ENCODE measurements at regions not wholly inside any gene's neighbourhood (a gene's known extent, or its start where the extent isn't known, plus 50 kb on each side); places are given as distances from the start of the nearest gene placed in this dataset.

DNA sequence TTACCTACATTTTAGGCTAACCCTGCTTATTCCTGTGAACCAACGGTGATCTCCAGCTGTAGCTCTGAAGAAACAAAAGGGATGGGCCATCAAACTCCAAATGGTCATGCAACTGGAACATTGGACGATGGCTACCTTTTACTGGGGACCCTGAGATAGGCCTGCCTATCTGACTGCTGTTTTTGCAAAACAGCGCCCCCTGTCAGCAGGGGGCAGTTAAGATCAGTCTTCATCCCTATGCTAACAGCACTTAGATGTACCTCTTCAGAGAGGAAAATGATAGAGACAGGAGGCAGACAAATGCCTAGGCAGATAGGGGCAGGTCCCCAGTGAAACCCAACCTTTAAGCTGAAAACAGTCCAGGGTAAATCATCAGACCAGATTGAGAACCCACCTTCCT is 1085.4 kb upstream of the SORCS1 start:
- in situ Hi-C loops (cut with MboI), result no loop called here
- no peaks in the 10 kb centered on the region for H3F3A ChIP-seq (ENCODE audit: insufficient read depth)
- no peak overlapping the region for H3K9ac ChIP-seq
- no peak overlapping the region for H3K4me3 ChIP-seq
- no peaks in the 10 kb centered on the region for H3K9me2 ChIP-seq (ENCODE audit: insufficient read depth)
- H4K20me1 ChIP-seq (ENCODE audit: insufficient read depth), result no peaks in the 10 kb centered on the region
- H3K36me3 ChIP-seq (ENCODE audit: low read depth), result no peaks in the 10 kb centered on the region; the same call in 1 of the 2 replicates
- no peaks in the 10 kb centered on the region for H3K79me2 ChIP-seq (ENCODE audit: insufficient read depth)
- DNase-seq, result no peak
- H3K4me1 ChIP-seq (ENCODE audit: insufficient read depth), result no peaks in the 10 kb centered on the region
- no peaks in the 10 kb centered on the region for H3K9me3 ChIP-seq (ENCODE audit: low read depth)
- WGBS, 2 experiments (ENCODE audit: low coverage in 1 of 2, low lambda C conversion rate in 2 of 2, missing lambda C conversion rate in 2 of 2), result 26 to 34% methylated on average over 3 of the region's 3 CpGs
- no peak overlapping the region for H2AFZ ChIP-seq
- no peaks in the 10 kb centered on the region for H3K27me3 ChIP-seq (replicated peaks; ENCODE audit: insufficient read depth)
- no peak overlapping the region for H3K4me2 ChIP-seq (ENCODE audit: unreplicated experiment)
- no peak overlapping the region for H3K27ac ChIP-seq
- TF ChIP-seq EZH2 (IDR thresholded peaks at IDR 0.05; ENCODE audit: insufficient read depth, poor library complexity, severe bottlenecking) (no peak), EZH2phosphoT487 (IDR thresholded peaks at IDR 0.05; ENCODE audit: insufficient read depth, low read depth) (no peak)

DNA sequence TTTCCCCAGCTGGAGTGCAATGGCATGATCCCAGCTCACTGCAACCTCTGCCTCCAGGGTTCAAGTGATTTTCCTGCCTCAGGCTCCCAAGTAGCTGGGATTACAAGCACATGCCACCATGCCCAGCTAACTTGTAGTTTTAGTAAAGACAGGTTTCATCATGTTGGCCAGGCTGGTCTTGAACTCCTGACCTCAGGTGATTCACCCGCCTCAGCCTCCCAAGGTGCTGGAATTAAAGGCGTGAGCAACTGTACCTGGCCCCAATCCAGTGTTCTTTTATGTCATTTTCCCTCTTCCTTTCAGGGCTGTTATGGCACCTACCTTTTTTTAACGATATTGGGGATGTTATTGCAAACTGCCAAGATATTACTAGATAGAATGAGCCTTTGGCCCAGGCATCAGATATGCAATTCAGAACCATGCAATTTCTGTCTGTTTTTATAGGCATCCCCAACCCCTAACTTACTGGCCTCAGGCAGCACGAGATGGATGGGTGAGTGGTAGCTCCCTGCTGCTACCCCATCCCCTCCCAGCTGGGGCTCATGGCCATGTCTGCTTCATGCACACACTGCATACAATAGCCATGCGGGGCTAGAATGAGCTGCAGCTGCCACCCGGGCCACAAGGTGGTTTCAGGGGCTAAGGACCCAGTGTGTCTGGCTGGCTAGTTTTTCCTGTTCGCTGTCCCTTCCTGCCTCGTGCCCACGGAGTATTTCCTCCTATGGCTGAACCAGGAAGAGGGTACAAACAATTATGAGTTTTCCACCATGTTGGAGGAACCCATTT is 1080.1 kb upstream of the SORCS1 start:
- H3K4me2 ChIP-seq (ENCODE audit: unreplicated experiment), result no peak overlapping the region
- H3K9ac ChIP-seq, result no peak overlapping the region
- 52 to 55% methylated on average over 9 of the region's 9 CpGs for WGBS, 2 experiments (ENCODE audit: low coverage in 1 of 2, low lambda C conversion rate in 2 of 2, missing lambda C conversion rate in 2 of 2)
- no peak overlapping the region for H3K27ac ChIP-seq
- H3K27me3 ChIP-seq (replicated peaks; ENCODE audit: insufficient read depth), result no peaks in the 10 kb centered on the region
- H3K4me1 ChIP-seq (ENCODE audit: insufficient read depth), result no peaks in the 10 kb centered on the region
- H2AFZ ChIP-seq, result no peak overlapping the region
- no peaks in the 10 kb centered on the region for H3K9me3 ChIP-seq (ENCODE audit: low read depth)
- no peaks in the 10 kb centered on the region for H3F3A ChIP-seq (ENCODE audit: insufficient read depth)
- no peaks in the 10 kb centered on the region for H4K20me1 ChIP-seq (ENCODE audit: insufficient read depth)
- DNase-seq, result no peak
- H3K4me3 ChIP-seq, result no peak overlapping the region
- in situ Hi-C loops (cut with MboI), result no loop called here
- H3K79me2 ChIP-seq (ENCODE audit: insufficient read depth), result no peaks in the 10 kb centered on the region
- no peaks in the 10 kb centered on the region; the same call in 1 of the 2 replicates for H3K36me3 ChIP-seq (ENCODE audit: low read depth)
- no peaks in the 10 kb centered on the region for H3K9me2 ChIP-seq (ENCODE audit: insufficient read depth)
- TF ChIP-seq EZH2 (IDR thresholded peaks at IDR 0.05; ENCODE audit: insufficient read depth, poor library complexity, severe bottlenecking), result no peak
- no peak for TF ChIP-seq EZH2phosphoT487 (IDR thresholded peaks at IDR 0.05; ENCODE audit: insufficient read depth, low read depth)

- H3K4me3 ChIP-seq, result no peak overlapping the region
- H3K79me2 ChIP-seq (ENCODE audit: insufficient read depth), result no peaks in the 10 kb centered on the region
- in situ Hi-C loops (cut with MboI), result no loop called here
- H3F3A ChIP-seq (ENCODE audit: insufficient read depth), result no peaks in the 10 kb centered on the region
- no peaks in the 10 kb centered on the region for H3K36me3 ChIP-seq (ENCODE audit: low read depth)
- TF ChIP-seq EZH2phosphoT487 (IDR thresholded peaks at IDR 0.05; ENCODE audit: insufficient read depth, low read depth) (no peak), EZH2 (IDR thresholded peaks at IDR 0.05; ENCODE audit: insufficient read depth, poor library complexity, severe bottlenecking) (no peak)
- 93 to 96% methylated on average over 1 of the region's 1 CpG for WGBS, 2 experiments (ENCODE audit: low coverage in 1 of 2, low lambda C conversion rate in 2 of 2, missing lambda C conversion rate in 2 of 2)
- H3K9me2 ChIP-seq (ENCODE audit: insufficient read depth), result no peaks in the 10 kb centered on the region
- DNase-seq, result no peak
- no peak overlapping the region for H3K27ac ChIP-seq
- no peaks in the 10 kb centered on the region for H4K20me1 ChIP-seq (ENCODE audit: insufficient read depth)
- no peak overlapping the region for H3K4me2 ChIP-seq (ENCODE audit: unreplicated experiment)
- no peaks in the 10 kb centered on the region for H3K9me3 ChIP-seq (ENCODE audit: low read depth)
- H2AFZ ChIP-seq, result no peak overlapping the region
- no peaks in the 10 kb centered on the region for H3K4me1 ChIP-seq (ENCODE audit: insufficient read depth)
- no peaks in the 10 kb centered on the region for H3K27me3 ChIP-seq (replicated peaks; ENCODE audit: insufficient read depth)
- H3K9ac ChIP-seq, result no peak overlapping the region
Observed at GRCh38 chr10:108241166-108241565, 1076.7 kb upstream of the SORCS1 start.

DNA sequence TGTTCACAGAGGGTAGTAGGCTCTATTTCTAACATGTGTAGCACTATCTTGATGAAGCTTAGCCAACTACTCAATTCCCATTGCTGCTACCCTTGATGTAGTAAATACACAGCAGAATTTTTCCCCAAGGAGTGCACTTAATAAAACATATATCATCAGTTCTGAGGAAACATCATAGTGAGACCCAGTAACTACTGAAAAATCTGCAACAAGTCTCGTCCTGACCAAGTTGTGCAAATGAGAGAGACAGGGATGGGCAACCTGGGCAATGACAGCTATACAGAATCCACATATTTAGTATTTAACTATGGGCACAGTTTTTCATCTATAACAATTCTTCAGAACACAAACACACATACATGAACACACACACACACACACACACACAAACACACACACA is 1073.8 kb upstream of the SORCS1 start:
- Histone ChIP-seq H3K36me3 (ENCODE audit: low read depth) (no peaks in the 10 kb centered on the region), H2AFZ (no peak overlapping the region), H3K9me2 (ENCODE audit: insufficient read depth) (no peaks in the 10 kb centered on the region), H3K27ac (no peak overlapping the region), H3K4me1 (ENCODE audit: insufficient read depth) (no peaks in the 10 kb centered on the region), H3K9ac (no peak overlapping the region), H3K27me3 (replicated peaks; ENCODE audit: insufficient read depth) (no peaks in the 10 kb centered on the region), H3K9me3 (ENCODE audit: low read depth) (no peaks in the 10 kb centered on the region), H3K4me3 (no peak overlapping the region), H3K4me2 (ENCODE audit: unreplicated experiment) (no peak overlapping the region), H3K79me2 (ENCODE audit: insufficient read depth) (no peaks in the 10 kb centered on the region), H3F3A (ENCODE audit: insufficient read depth) (no peaks in the 10 kb centered on the region), H4K20me1 (ENCODE audit: insufficient read depth) (no peaks in the 10 kb centered on the region)
- in situ Hi-C loops (cut with MboI), result no loop called here
- TF ChIP-seq EZH2phosphoT487 (IDR thresholded peaks at IDR 0.05; ENCODE audit: insufficient read depth, low read depth) (no peak), EZH2 (IDR thresholded peaks at IDR 0.05; ENCODE audit: insufficient read depth, poor library complexity, severe bottlenecking) (no peak)
- no peak for DNase-seq
- WGBS, 2 experiments (ENCODE audit: low coverage in 1 of 2, low lambda C conversion rate in 2 of 2, missing lambda C conversion rate in 2 of 2), result 37 to 55% methylated on average over 1 of the region's 1 CpG

Measured in GM23248 (cell line).